ENCODE measurements at regions not wholly inside any gene's neighbourhood (a gene's known extent, or its start where the extent isn't known, plus 50 kb on each side); places are given as distances from the start of the nearest gene placed in this dataset.

DNA sequence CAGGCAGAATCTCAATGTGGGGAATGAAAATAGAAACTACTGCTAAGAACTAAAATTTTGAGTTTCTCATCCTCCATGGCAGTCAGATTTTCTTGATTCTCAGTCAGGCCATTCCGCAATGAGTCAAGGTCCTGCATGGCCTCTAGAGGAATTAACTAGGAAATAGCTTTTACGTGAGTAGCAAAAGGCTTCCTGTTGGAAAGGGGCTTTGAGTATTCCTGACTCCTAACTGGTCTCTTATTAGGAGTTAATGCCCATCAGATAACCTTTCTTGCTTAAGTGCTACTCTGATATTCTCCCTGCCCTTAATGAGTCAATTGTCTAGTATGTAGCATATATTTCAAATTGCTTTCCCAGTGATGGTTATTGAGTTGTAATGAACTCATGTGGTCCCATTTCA is 65.7 kb upstream of the ARHGAP24 start:
- no peaks in the 10 kb centered on the region for H3K36me3 ChIP-seq (ENCODE audit: control insufficient read depth, insufficient read depth, low read length)
- H3K27me3 ChIP-seq (ENCODE audit: control insufficient read depth, insufficient read depth, low read length) = no peaks in the 10 kb centered on the region
- WGBS (ENCODE audit: insufficient coverage) = no CpG with 5 or more reads among the region's 2 CpGs
- no peak overlapping the region for H3K27ac ChIP-seq (ENCODE audit: low read depth, low read length)
- no peaks in the 10 kb centered on the region for H3K9me3 ChIP-seq (ENCODE audit: control insufficient read depth, insufficient read depth, low read length)
- H3K4me1 ChIP-seq (ENCODE audit: control insufficient read depth, insufficient read depth, low read length) = no peaks in the 10 kb centered on the region
- no peak overlapping the region for H3K4me3 ChIP-seq (ENCODE audit: low read depth, low read length)
- no peak for DNase-seq (ENCODE audit: low read depth in 4 of 6, low spot score in 6 of 6)

DNA sequence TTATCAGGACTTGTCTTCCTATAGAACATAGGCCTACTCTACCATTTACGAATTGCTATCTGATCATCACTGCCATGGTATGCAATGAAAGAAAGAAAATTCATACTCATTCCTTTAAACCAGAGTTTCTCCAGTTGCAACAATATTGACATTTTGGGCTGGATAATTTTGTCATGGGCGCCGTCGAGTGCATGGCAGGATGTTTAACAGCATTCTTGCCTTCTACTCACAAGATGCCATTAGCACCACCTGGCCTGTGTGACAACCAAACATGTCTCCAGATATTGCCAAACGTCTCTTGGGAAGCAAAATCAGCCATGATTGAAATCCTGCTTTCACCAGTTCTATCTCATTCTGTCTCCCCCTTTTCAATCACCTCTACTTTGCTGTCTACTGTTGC is 63.6 kb upstream of the ARHGAP24 start:
- Histone ChIP-seq H3K9me3 (ENCODE audit: control insufficient read depth, insufficient read depth, low read length) (no peaks in the 10 kb centered on the region), H3K27ac (ENCODE audit: low read depth, low read length) (no peak overlapping the region), H3K27me3 (ENCODE audit: control insufficient read depth, insufficient read depth, low read length) (no peaks in the 10 kb centered on the region), H3K36me3 (ENCODE audit: control insufficient read depth, insufficient read depth, low read length) (no peaks in the 10 kb centered on the region), H3K4me3 (ENCODE audit: low read depth, low read length) (no peak overlapping the region), H3K4me1 (ENCODE audit: control insufficient read depth, insufficient read depth, low read length) (no peaks in the 10 kb centered on the region)
- no peak for DNase-seq (ENCODE audit: low read depth in 4 of 6, low spot score in 6 of 6)
- 95% methylated on average over 4 of the region's 5 CpGs for WGBS (ENCODE audit: insufficient coverage)

GRCh38 chr4:85414972-85415371 is 60.0 kb upstream of the ARHGAP24 start:
- Histone ChIP-seq H3K4me3 (ENCODE audit: low read depth, low read length) (no peak overlapping the region), H3K4me1 (ENCODE audit: control insufficient read depth, insufficient read depth, low read length) (no peaks in the 10 kb centered on the region), H3K27me3 (ENCODE audit: control insufficient read depth, insufficient read depth, low read length) (no peaks in the 10 kb centered on the region), H3K9me3 (ENCODE audit: control insufficient read depth, insufficient read depth, low read length) (no peaks in the 10 kb centered on the region), H3K27ac (ENCODE audit: low read depth, low read length) (no peak overlapping the region), H3K36me3 (ENCODE audit: control insufficient read depth, insufficient read depth, low read length) (no peaks in the 10 kb centered on the region)
- 90% methylated on average over 3 of the region's 3 CpGs for WGBS (ENCODE audit: insufficient coverage)
- DNase-seq (ENCODE audit: low read depth in 4 of 6, low spot score in 6 of 6) = no peak

GRCh38 chr4:85416094-85416493 is 58.9 kb upstream of the ARHGAP24 start:
- WGBS (ENCODE audit: insufficient coverage) = no CpG with 5 or more reads among the region's 2 CpGs
- no peak for DNase-seq (ENCODE audit: low read depth in 4 of 6, low spot score in 6 of 6)
- Histone ChIP-seq H3K9me3 (ENCODE audit: control insufficient read depth, insufficient read depth, low read length) (no peaks in the 10 kb centered on the region), H3K27me3 (ENCODE audit: control insufficient read depth, insufficient read depth, low read length) (no peaks in the 10 kb centered on the region), H3K36me3 (ENCODE audit: control insufficient read depth, insufficient read depth, low read length) (no peaks in the 10 kb centered on the region), H3K27ac (ENCODE audit: low read depth, low read length) (no peak overlapping the region), H3K4me3 (ENCODE audit: low read depth, low read length) (no peak overlapping the region), H3K4me1 (ENCODE audit: control insufficient read depth, insufficient read depth, low read length) (no peaks in the 10 kb centered on the region)

GRCh38 chr4:85419103-85419502 is 55.8 kb upstream of the ARHGAP24 start:
- WGBS (ENCODE audit: insufficient coverage) = 81% methylated on average over 2 of the region's 2 CpGs
- Histone ChIP-seq H3K4me1 (ENCODE audit: control insufficient read depth, insufficient read depth, low read length) (no peaks in the 10 kb centered on the region), H3K27me3 (ENCODE audit: control insufficient read depth, insufficient read depth, low read length) (no peaks in the 10 kb centered on the region), H3K9me3 (ENCODE audit: control insufficient read depth, insufficient read depth, low read length) (no peaks in the 10 kb centered on the region), H3K27ac (ENCODE audit: low read depth, low read length) (no peak overlapping the region), H3K36me3 (ENCODE audit: control insufficient read depth, insufficient read depth, low read length) (no peaks in the 10 kb centered on the region), H3K4me3 (ENCODE audit: low read depth, low read length) (no peak overlapping the region)
- DNase-seq (ENCODE audit: low read depth in 4 of 6, low spot score in 6 of 6) = peak in 1 of 6 donors; percentile 48

DNA sequence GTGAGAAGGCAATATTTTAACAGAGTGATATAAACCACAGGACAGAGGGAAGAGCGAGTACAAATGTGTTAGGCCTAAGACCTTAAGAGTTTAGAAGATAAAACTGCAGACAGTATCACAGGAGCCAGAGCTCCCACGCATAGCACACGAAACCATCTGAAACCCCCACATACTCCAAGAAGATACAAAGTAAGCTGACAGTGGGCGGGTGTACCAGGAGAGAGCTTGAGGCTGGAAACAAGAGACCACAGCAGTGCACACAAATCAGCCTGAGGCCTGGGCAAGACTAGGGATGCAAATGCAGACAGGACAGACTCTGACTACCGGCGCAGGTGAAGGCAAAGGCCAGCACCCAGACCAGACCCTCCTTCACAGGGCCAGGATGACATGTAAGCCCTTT is 54.1 kb upstream of the ARHGAP24 start:
- H3K36me3 ChIP-seq (ENCODE audit: control insufficient read depth, insufficient read depth, low read length) = no peaks in the 10 kb centered on the region
- no peak overlapping the region for H3K4me3 ChIP-seq (ENCODE audit: low read depth, low read length)
- WGBS (ENCODE audit: insufficient coverage) = 100% methylated on average over 1 of the region's 6 CpGs
- no peaks in the 10 kb centered on the region for H3K27me3 ChIP-seq (ENCODE audit: control insufficient read depth, insufficient read depth, low read length)
- DNase-seq (ENCODE audit: low read depth in 4 of 6, low spot score in 6 of 6) = no peak
- no peaks in the 10 kb centered on the region for H3K4me1 ChIP-seq (ENCODE audit: control insufficient read depth, insufficient read depth, low read length)
- no peaks in the 10 kb centered on the region for H3K9me3 ChIP-seq (ENCODE audit: control insufficient read depth, insufficient read depth, low read length)
- H3K27ac ChIP-seq (ENCODE audit: low read depth, low read length) = no peak overlapping the region

- H3K4me3 ChIP-seq (ENCODE audit: low read depth, low read length) = no peak overlapping the region
- DNase-seq (ENCODE audit: low read depth in 4 of 6, low spot score in 6 of 6) = no peak
- no peaks in the 10 kb centered on the region for H3K27me3 ChIP-seq (ENCODE audit: control insufficient read depth, insufficient read depth, low read length)
- H3K9me3 ChIP-seq (ENCODE audit: control insufficient read depth, insufficient read depth, low read length) = no peaks in the 10 kb centered on the region
- no peak overlapping the region for H3K27ac ChIP-seq (ENCODE audit: low read depth, low read length)
- H3K4me1 ChIP-seq (ENCODE audit: control insufficient read depth, insufficient read depth, low read length) = no peaks in the 10 kb centered on the region
- WGBS (ENCODE audit: insufficient coverage) = no CpG with 5 or more reads among the region's 2 CpGs
- no peaks in the 10 kb centered on the region for H3K36me3 ChIP-seq (ENCODE audit: control insufficient read depth, insufficient read depth, low read length)
These were observed 51.5 kb upstream of the ARHGAP24 start for GRCh38 chr4:85423431-85423830.

Data from spinal cord (tissue), 9 donors.